KMS-11 (cell line): ENCODE measurements at regions not wholly inside any gene's neighbourhood (a gene's known extent, or its start where the extent isn't known, plus 50 kb on each side); places are given as distances from the start of the nearest gene placed in this dataset.

Experiments used
- H2AFZ ChIP-seq: fragments of 200-600 bp; sonication (generic); 2 replicates; pipeline ENCODE4 v1.6.1; 2016; ENCODE audit warnings: antibody characterized with exemption, mixed run types, low read depth
- H3K27ac ChIP-seq: fragments of 200-600 bp; sonication (generic); 2 replicates; pipeline ENCODE4 v1.6.1; 2016; ENCODE audit warnings: mild to moderate bottlenecking, mixed run types
- H3K27me3 ChIP-seq: fragments of 200-600 bp; sonication (generic); 2 replicates; pipeline ENCODE4 v1.6.1; 2017; ENCODE audit warnings: mild to moderate bottlenecking, low read depth, mixed run types, moderate library complexity; ENCODE audit not compliant: insufficient read depth
- H3K36me3 ChIP-seq: fragments of 200-600 bp; sonication (generic); 2 replicates; pipeline ENCODE4 v1.6.1; 2017; ENCODE audit warnings: mild to moderate bottlenecking, mixed run types; ENCODE audit not compliant: insufficient read depth
- H3K4me1 ChIP-seq: fragments of 200-600 bp; sonication (generic); 2 replicates; pipeline ENCODE4 v1.6.1; 2016; ENCODE audit warnings: mild to moderate bottlenecking, low read depth, mixed run types; ENCODE audit not compliant: poor library complexity, severe bottlenecking
- H3K4me2 ChIP-seq: fragments of 200-600 bp; sonication (generic); 2 replicates; pipeline ENCODE4 v1.7.0; 2016; ENCODE audit warnings: mild to moderate bottlenecking, mixed run types
- H3K4me3 ChIP-seq: fragments of 200-600 bp; sonication (generic); IDR thresholded peaks from 2 replicates; pipeline ENCODE4 v1.6.1; 2017; ENCODE audit warnings: low read depth, low read length, mixed read lengths; ENCODE audit not compliant: insufficient read depth
- H3K79me2 ChIP-seq: fragments of 200-600 bp; sonication (generic); 2 replicates; pipeline ENCODE4 v1.6.1; 2016; ENCODE audit warnings: low read depth, mixed run types; ENCODE audit not compliant: insufficient read depth
- H3K9ac ChIP-seq: fragments of 200-600 bp; sonication (generic); 2 replicates; pipeline ENCODE4 v1.6.1; 2016; ENCODE audit warnings: mild to moderate bottlenecking, mixed run types
- H4K20me1 ChIP-seq: fragments of 200-600 bp; sonication (generic); 2 replicates; pipeline ENCODE4 v1.6.1; 2016; ENCODE audit warnings: mild to moderate bottlenecking, mixed run types; ENCODE audit not compliant: insufficient read depth
- CTCF ChIP-seq: fragments of 200-600 bp; sonication (generic); conservative IDR thresholded peaks from 2 replicates; pipeline ENCODE4 v1.6.1; 2017; ENCODE audit warnings: low read depth, mild to moderate bottlenecking, antibody characterized with exemption, low read length, moderate library complexity, mixed read lengths

- no peaks in the 10 kb centered on the region for H4K20me1 ChIP-seq
- no peaks in the 10 kb centered on the region for H3K27me3 ChIP-seq
- H3K4me3 ChIP-seq, result no peak overlapping the region
- no peak for TF ChIP-seq CTCF
- no peaks in the 10 kb centered on the region for H3K79me2 ChIP-seq
- no peak overlapping the region for H3K27ac ChIP-seq
- H3K9ac ChIP-seq, result no peak overlapping the region
- no peaks in the 10 kb centered on the region for H3K36me3 ChIP-seq
- peaks cover 15% of the 10 kb centered on the region for H3K4me1 ChIP-seq
- no peak overlapping the region for H3K4me2 ChIP-seq
- H2AFZ ChIP-seq, result no peak overlapping the region
Observed at GRCh38 chr12:88411689-88412088, 168.6 kb downstream of the KITLG start.

GRCh38 chr12:88413646-88414045, 166.6 kb downstream of the KITLG start:
- Histone ChIP-seq H3K4me2 (no peak overlapping the region), H3K4me1 (peaks cover 15% of the 10 kb centered on the region), H4K20me1 (no peaks in the 10 kb centered on the region), H3K4me3 (no peak overlapping the region), H3K27me3 (no peaks in the 10 kb centered on the region), H3K9ac (no peak overlapping the region), H3K36me3 (no peaks in the 10 kb centered on the region), H2AFZ (no peak overlapping the region), H3K79me2 (no peaks in the 10 kb centered on the region), H3K27ac (no peak overlapping the region)
- TF ChIP-seq CTCF, result no peak

GRCh38 chr12:88416155-88416554, 164.1 kb downstream of the KITLG start:
- H2AFZ ChIP-seq, result peak overlapping the region; percentile 51
- H3K36me3 ChIP-seq, result no peaks in the 10 kb centered on the region
- peak overlapping the region; percentile 33; the same call in 1 of the 2 replicates for H3K4me2 ChIP-seq
- H3K79me2 ChIP-seq, result no peaks in the 10 kb centered on the region
- no peak overlapping the region for H3K4me3 ChIP-seq
- H3K4me1 ChIP-seq, result peaks cover 15% of the 10 kb centered on the region
- no peaks in the 10 kb centered on the region for H4K20me1 ChIP-seq
- no peak overlapping the region for H3K27ac ChIP-seq
- no peak for TF ChIP-seq CTCF
- H3K27me3 ChIP-seq, result no peaks in the 10 kb centered on the region
- H3K9ac ChIP-seq, result 0 out of 2 replicates have a peak overlapping the region, but pooled peaks have one; percentile 10

- H3K4me3 ChIP-seq, result no peak overlapping the region
Observed at GRCh38 chr12:88416786-88417185, 163.5 kb downstream of the KITLG start.

More at GRCh38 chr12:88416786-88417185, 163.5 kb downstream of the KITLG start:
- H3K27me3 ChIP-seq, result no peaks in the 10 kb centered on the region
- peaks cover 15% of the 10 kb centered on the region for H3K4me1 ChIP-seq
- no peak overlapping the region for H3K9ac ChIP-seq
- no peaks in the 10 kb centered on the region for H4K20me1 ChIP-seq
- H3K36me3 ChIP-seq, result no peaks in the 10 kb centered on the region
- H3K79me2 ChIP-seq, result no peaks in the 10 kb centered on the region
- H3K27ac ChIP-seq, result no peak overlapping the region
- peak overlapping the region; percentile 51; the same call in 1 of the 2 replicates for H2AFZ ChIP-seq
- no peak for TF ChIP-seq CTCF
- H3K4me2 ChIP-seq, result peak overlapping the region; percentile 33; the same call in 1 of the 2 replicates
